ENCODE measurements at regions not wholly inside any gene's neighbourhood (a gene's known extent, or its start where the extent isn't known, plus 50 kb on each side); places are given as distances from the start of the nearest gene placed in this dataset.

GRCh38 chr1:216936779-216937178 lies 213.6 kb upstream of the ESRRG start:
- no peak for ATAC-seq (ENCODE audit: low read depth)
- in situ Hi-C loops (cut with MboI; ENCODE audit: low sequenced_read_pairs), result no loop called here
- Histone ChIP-seq H3K4me1 (ENCODE audit: control insufficient read depth, insufficient read depth, low read length) (no peaks in the 10 kb centered on the region), H4K8ac (ENCODE audit: low read depth in 2 of 2, low read length in 2 of 2) (no peak overlapping the region), H2BK20ac (ENCODE audit: low read depth, low read length) (no peak overlapping the region), H3K36me3 (ENCODE audit: control insufficient read depth, insufficient read depth, low read length) (no peaks in the 10 kb centered on the region), H2AK5ac (ENCODE audit: low read depth, low read length) (no peak overlapping the region), H4K20me1 (ENCODE audit: insufficient read depth, low read length) (no peaks in the 10 kb centered on the region), H3K4me3 (ENCODE audit: insufficient read depth, low read depth, low read length) (no peak overlapping the region), H3K27ac (ENCODE audit: insufficient read depth, low read length) (no peak overlapping the region), H4K91ac (ENCODE audit: insufficient read depth, low read depth, low read length) (no peak overlapping the region), H2BK120ac (ENCODE audit: low read depth, low read length) (no peak overlapping the region), H3K9me1 (ENCODE audit: insufficient read depth, low read length) (no peaks in the 10 kb centered on the region), H2AFZ (replicated peaks; ENCODE audit: low read length, poor library complexity) (no peak overlapping the region), H4K5ac (ENCODE audit: low read depth, low read length) (no peak overlapping the region), H3K27me3 (ENCODE audit: control insufficient read depth, insufficient read depth, low read length) (no peaks in the 10 kb centered on the region), H2BK5ac (ENCODE audit: low read depth, low read length, poor library complexity, severe bottlenecking) (no peak overlapping the region), H3K9me3 (ENCODE audit: control insufficient read depth, insufficient read depth, low read length) (no peaks in the 10 kb centered on the region), H3K4me2 (ENCODE audit: low read depth, low read length) (no peak overlapping the region), H3K18ac (ENCODE audit: low read depth, low read length) (no peak overlapping the region), H3K56ac (ENCODE audit: extremely low read depth, insufficient read depth, low read length) (no peak overlapping the region), H3K4ac (ENCODE audit: low read depth, low read length) (no peak overlapping the region), H2BK15ac (ENCODE audit: low read depth, low read length) (no peak overlapping the region), H3K79me1 (ENCODE audit: low read depth in 1 of 2, low read length in 2 of 2) (no peaks in the 10 kb centered on the region), H3K23ac (ENCODE audit: low read depth, low read length) (no peak overlapping the region), H3K14ac (replicated peaks; ENCODE audit: low read depth, low read length) (no peak overlapping the region), H2AK9ac (replicated peaks; ENCODE audit: low read depth, low read length, poor library complexity) (no peak overlapping the region), H3K9ac (ENCODE audit: low read depth, low read length) (no peak overlapping the region)
- ChIA-PET POLR2A (ENCODE audit: unreplicated experiment) (interaction anchor here (0.6 kb wide), 1 partner anchor 332 kb away, joined by 5 read pairs; no protein-coding TSS in a partner anchor), CTCF (interaction anchor here (0.6 kb wide), 1 partner anchor 23 kb away, joined by 5 read pairs; no protein-coding TSS in a partner anchor)
- DNase-seq, result no peak
- intact Hi-C loops (cut with micrococcal nuclease), result no loop called here
- no TSS peak for BruUV-seq (replicated peaks)
- no CpG with 5 or more reads among the region's 1 CpG for WGBS, 2 experiments (ENCODE audit: extremely low coverage in 2 of 2, insufficient read length in 1 of 2)
- dilution Hi-C loops (cut with HindIII; ENCODE audit: low sequenced_read_pairs, unreplicated experiment), result no loop called here
- TF ChIP-seq USF2 (IDR thresholded peaks at IDR 0.05; ENCODE audit: low read depth, low read length), result no peak
- TF ChIP-seq MAZ (IDR thresholded peaks at IDR 0.05; ENCODE audit: borderline replicate concordance, low read depth, low read length), result no peak
- TF ChIP-seq CEBPB (IDR thresholded peaks at IDR 0.05; ENCODE audit: low read depth, low read length), result no peak

Measured in IMR-90 (cell line).